ENCODE measurements at regions not wholly inside any gene's neighbourhood (a gene's known extent, or its start where the extent isn't known, plus 50 kb on each side); places are given as distances from the start of the nearest gene placed in this dataset.

GRCh38 chr4:33780952-33781791, 2463.1 kb downstream of the ARAP2 start:
- Histone ChIP-seq H3K27ac (ENCODE audit: insufficient read length, low read depth, low read length) (no peak overlapping the region), H4K91ac (ENCODE audit: insufficient read length, low read depth, low read length) (no peak overlapping the region), H3K9me3 (ENCODE audit: control insufficient read depth, low read depth, low read length) (no peaks in the 10 kb centered on the region), H2BK15ac (ENCODE audit: low read depth, low read length) (no peak overlapping the region), H2BK20ac (ENCODE audit: low read depth, low read length, poor library complexity, severe bottlenecking) (no peak overlapping the region), H3K4me2 (ENCODE audit: insufficient read depth, insufficient read length, low read length) (no peak overlapping the region), H4K8ac (replicated peaks; ENCODE audit: insufficient read length, low read depth, low read length) (no peak overlapping the region), H3K27me3 (ENCODE audit: insufficient read depth, low read length) (no peaks in the 10 kb centered on the region), H3K23me2 (ENCODE audit: insufficient read length, low read depth, low read length, poor library complexity, severe bottlenecking) (no peaks in the 10 kb centered on the region), H3T11ph (ENCODE audit: low read length) (no peak overlapping the region), H4K20me1 (ENCODE audit: control insufficient read depth, insufficient read depth, insufficient read length) (no peaks in the 10 kb centered on the region), H2BK12ac (ENCODE audit: insufficient read length, low read depth, low read length) (no peak overlapping the region), H3K4ac (ENCODE audit: low read depth, low read length) (no peak overlapping the region), H3K79me2 (ENCODE audit: insufficient read depth, low read length) (no peaks in the 10 kb centered on the region), H3K23ac (ENCODE audit: insufficient read length, low read depth, low read length) (no peak overlapping the region), H2BK120ac (ENCODE audit: low read depth, low read length, poor library complexity, severe bottlenecking) (no peak overlapping the region), H3K56ac (ENCODE audit: insufficient read length, low read depth, low read length) (no peak overlapping the region), H2BK5ac (ENCODE audit: insufficient read length, low read length) (no peak overlapping the region), H2AK5ac (ENCODE audit: insufficient read length, low read length) (no peak overlapping the region), H3K18ac (ENCODE audit: insufficient read length, low read depth, low read length) (no peak overlapping the region), H3K4me1 (ENCODE audit: insufficient read depth, low read length) (no peaks in the 10 kb centered on the region), H3K79me1 (ENCODE audit: insufficient read depth, low read depth, low read length, poor library complexity, severe bottlenecking) (no peaks in the 10 kb centered on the region), H4K5ac (ENCODE audit: insufficient read length, low read depth, low read length) (no peak overlapping the region), H2AFZ (ENCODE audit: low read length) (no peak overlapping the region), H3K9ac (ENCODE audit: extremely low read depth, insufficient read length, low read length) (no peak overlapping the region), H3K14ac (ENCODE audit: insufficient read depth, low read length) (no peak overlapping the region)
- H3K27me3 Mint-ChIP-seq (ENCODE audit: low read depth) = no peaks in the 10 kb centered on the region
- H3K9me3 Mint-ChIP-seq = no peaks in the 10 kb centered on the region
- DNase-seq = no peak
- no peak for TF ChIP-seq CTCF (conservative IDR thresholded peaks at IDR 0.05)
- H3K4me1 Mint-ChIP-seq = no peaks in the 10 kb centered on the region
- no peaks in the 10 kb centered on the region for H3K36me3 Mint-ChIP-seq (ENCODE audit: insufficient read depth in 1 of 3, low read depth in 3 of 3)
- 100% methylated on average over 1 of the region's 6 CpGs for WGBS (ENCODE audit: extremely low coverage, insufficient read length, low lambda C conversion rate)
- no peak overlapping the region for H3K27ac Mint-ChIP-seq
- no peak overlapping the region for H3K4me3 Mint-ChIP-seq

All from H9 (cell line).